ENCODE measurements at regions not wholly inside any gene's neighbourhood (a gene's known extent, or its start where the extent isn't known, plus 50 kb on each side); places are given as distances from the start of the nearest gene placed in this dataset.

DNA sequence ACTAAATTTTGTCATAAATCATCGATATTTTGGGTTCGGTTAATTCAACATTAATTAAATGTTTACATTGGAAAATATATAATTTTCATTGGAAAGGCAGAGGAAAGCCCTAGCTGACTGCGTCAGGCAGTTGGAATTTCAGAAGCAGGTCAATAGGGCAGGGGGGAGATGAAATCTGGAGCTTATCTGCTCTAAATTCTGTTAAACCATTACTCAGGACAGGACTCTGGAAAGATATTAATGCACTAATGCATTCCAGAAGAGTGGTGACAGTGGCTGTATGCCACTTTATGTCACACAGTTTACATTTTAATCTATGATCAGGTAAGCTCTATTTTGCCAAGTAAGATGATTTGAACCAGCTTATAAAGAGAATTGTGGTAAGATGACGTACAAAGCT lies 153.0 kb upstream of the B3GALT2 start:
- DNase-seq, result no peak

DNA sequence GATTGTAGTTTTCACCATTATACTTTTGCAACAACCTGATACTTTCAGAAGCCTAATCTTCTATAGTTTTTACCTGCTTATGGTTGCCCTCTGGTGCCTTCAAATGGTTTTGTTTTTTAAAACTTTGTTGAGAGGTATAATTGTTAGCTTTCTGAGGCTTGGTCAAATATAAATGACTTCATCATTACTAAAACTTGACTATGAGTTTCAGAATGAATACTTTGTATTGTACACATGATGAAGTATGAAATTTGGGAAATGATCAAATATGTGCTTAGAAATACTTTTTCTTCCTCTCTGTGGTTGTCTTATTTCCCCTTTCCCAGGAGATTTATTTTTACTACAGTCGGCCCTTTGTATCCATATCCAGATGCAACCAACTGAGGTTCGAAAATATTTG lies 151.8 kb upstream of the B3GALT2 start:
- no peak for DNase-seq

DNA sequence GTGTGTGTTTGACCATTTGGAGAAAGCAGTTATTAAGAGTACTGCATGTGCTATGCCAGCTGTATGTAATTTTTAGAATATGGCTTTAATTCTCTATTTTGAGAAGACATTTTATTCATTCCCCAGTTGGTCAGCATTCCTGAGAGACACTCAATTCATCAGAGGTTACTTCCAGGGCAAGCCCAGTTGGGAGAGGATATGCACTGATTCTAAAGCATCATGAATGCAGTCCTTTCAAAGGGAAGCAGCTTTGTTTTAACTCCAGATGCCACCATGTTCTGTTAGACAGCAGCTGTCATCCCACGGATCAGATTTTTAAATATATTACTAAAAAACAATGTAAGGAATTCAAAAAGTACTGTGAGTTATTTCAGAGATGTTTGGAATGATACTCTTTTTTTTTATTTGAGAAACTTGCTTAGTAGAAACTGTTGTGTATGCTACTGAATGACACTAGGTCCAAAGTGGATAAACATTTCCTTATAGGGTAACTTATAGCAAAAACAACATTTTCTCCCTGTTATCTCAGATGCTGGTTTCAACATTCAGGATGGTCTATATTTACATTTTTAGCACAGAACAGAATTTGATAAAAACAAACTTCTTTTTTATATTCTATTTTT lies 149.5 kb upstream of the B3GALT2 start:
- no peak for DNase-seq

DNA sequence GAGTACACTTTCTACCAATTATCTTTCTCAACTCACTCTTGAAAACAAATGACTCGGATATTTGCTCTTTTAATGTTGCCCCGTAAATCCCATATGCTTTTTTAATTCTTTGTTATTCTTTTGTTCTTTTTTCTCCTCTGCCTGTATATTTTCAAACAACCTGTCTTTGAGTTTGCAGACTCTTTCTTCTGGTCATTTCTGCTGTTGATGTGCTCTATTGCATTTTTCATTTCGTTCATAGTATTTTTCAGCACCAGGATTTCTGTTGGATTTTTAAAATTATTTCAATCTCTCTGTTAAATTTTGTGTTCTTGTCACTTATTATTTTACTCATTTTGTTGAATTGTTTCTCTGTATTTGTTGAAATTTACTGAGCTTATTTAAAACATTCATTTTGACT lies 146.8 kb upstream of the B3GALT2 start:
- no peak for DNase-seq

DNA sequence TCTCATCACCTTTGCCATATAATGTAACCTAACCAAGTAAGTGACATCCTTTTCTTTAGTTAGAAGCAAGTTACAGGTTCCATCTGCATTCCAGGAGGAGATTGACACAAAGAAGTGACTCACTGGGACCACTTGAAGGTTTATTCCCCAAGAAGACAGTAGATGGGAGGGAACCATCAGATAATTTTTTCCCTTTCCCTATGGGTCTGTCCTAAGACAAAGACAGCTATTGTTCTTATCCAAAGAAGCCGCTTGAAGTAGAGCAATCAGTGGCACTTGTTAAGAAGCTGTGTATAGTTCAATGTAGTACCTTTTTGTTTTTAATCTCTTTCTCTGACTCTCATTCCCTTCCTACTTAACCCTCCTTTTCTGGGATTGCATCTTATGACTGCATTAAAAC lies 139.9 kb upstream of the B3GALT2 start:
- no peak for DNase-seq

DNA sequence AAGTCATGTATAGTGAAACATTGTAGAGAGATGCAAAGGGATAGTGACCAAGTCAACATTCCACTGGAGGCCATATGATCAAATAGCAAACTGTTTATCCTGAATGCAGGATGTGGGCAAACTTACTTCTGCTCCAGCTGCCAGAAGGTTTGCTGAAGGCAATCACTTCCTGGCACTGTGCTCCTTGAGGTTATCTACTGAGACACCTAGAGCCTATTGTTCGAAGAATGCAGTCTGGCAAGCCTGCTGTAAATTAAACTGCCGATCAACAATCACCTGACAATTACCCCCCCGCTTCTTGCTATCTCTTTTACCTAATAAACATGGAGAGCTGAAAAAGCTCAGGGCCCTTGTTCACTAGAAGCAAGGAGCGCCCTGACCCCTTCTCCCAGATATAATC lies 139.4 kb upstream of the B3GALT2 start:
- DNase-seq, result no peak

DNA sequence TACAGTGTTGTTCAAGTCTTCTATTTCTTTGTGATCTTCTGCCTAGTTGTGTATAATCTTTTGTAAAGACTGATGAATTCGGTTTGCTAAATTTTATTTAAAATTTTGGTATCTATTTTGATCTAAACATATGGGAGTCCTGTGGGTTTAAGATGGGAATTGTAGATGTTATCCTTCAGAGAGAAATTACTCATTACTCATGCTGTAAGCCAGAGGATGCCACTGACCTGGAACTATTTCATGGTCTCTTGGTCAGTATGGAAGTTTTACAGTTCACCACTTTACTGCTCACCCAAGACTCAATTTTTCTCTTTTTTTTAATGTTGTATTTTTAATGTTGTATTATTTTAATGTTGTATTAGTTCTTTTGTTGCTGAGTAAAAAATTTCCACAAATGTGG lies 138.6 kb upstream of the B3GALT2 start:
- DNase-seq, result no peak

DNA sequence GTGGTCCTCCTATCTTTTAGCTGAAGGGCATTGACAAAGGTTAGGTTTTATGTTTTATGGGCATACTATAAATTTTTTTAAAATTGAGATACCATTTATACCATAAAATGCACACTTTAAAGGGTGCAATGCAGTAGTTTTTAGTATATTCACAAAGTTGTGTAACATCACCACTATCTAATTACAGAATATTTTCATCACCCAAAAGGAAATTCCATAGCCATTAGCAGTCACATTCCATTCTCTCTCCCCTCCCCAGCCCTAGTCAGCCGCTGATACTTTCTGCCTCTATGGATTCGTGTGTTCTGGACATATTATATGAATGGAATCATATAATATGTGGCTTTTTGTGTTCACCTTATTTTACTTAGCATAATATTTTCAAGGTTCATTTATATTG lies 135.8 kb upstream of the B3GALT2 start:
- DNase-seq, result no peak

DNA sequence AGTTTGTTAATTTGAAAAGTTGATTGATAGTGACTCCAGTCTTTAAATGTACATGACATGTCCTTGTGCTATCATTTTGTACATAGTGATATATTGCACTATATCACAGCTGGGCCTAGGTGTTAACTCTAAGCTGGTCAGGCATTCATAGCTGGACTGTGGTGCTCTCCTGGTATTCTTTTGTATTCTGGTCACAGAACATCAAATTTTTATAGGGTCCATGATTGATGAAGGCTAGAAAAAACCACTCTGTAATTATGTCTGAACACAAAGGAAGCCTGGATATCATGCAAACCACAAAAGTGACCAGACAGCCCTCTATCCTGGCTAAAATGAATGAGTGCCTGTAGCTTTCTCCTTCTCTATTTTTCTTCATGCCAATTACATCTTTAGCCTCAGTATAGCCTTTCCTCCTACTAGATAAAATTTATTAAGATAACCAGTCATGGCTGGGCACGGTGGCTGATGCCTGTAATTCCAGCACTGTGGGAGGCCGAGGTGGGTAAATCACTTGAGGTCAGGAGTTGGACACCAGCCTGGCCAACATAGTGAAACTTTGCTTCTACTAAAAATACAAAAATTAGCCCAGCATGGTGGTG lies 134.9 kb upstream of the B3GALT2 start:
- no peak for DNase-seq

DNA sequence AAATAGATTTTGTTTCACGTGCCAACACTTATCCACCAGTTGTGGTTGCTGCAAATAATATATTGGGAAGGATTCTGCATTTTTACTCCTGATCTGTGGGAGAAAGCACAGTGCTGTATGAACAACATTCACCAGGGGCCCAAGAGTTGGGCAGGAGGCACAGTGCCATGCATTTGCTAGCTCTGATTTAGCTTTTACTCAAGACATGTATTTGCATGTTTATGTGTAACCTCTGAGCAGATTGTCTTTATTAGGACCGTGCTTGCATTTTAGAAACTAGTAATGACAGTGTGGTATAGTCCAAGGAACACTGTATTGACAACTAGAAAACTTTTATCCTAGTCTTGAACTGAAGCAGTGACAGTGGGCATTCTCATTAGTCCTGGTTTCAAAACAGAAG lies 133.9 kb upstream of the B3GALT2 start:
- DNase-seq, result no peak

DNA sequence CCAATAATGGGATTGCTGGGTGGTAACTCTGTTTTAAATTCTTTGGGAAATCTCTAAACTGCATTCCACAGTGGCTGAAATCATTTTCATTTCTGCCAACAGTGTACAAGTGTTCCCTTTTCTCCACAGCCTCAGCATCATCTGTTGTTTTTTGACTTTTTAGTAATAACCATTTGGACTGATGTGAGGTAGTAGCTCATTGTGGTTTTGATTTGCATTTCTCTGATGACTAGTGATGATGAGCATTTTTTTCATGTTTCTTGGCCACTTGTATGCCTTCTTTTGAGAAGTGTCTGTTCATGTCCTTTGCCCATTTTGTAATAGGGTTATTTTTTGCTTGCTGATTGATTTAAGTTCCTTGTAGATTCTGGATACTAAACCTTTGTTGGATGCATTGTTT lies 131.9 kb upstream of the B3GALT2 start:
- DNase-seq, result no peak

DNA sequence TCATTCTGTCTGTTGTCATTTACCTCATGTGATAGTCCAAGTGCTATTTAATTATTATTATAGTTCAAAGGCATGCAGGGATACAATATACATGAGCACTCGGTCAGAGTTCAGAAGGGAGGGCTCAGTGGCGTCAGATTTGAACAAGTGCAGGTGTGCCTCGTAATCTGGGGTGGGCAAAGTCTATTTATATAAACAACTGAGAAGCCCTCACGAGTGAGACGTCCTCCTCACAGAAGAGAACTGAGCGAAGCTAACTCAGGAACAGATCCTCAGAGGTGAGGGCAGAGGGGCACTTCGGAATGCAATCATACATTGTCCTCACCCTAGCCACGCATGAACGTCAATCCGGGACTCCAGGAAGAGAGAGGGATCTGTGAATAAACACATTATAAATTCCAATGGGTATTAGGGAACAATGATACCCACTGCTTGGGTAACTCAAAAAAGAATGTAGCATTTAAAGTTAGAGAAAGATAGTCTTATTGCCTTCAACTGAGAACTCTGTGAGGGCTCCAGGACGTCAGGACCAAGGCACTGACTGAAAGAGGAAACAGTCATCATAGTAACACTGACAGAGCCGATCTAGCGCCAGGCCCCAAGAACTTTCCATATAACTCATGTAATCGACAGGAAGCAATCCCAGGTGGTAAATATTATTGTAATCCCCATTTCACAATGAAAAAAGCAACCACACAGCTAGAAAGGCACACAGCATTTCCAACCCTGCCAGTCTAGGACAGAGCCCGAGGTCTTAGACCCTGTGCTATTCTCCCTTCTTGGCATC lies 127.1 kb upstream of the B3GALT2 start:
- no peak for DNase-seq

DNA sequence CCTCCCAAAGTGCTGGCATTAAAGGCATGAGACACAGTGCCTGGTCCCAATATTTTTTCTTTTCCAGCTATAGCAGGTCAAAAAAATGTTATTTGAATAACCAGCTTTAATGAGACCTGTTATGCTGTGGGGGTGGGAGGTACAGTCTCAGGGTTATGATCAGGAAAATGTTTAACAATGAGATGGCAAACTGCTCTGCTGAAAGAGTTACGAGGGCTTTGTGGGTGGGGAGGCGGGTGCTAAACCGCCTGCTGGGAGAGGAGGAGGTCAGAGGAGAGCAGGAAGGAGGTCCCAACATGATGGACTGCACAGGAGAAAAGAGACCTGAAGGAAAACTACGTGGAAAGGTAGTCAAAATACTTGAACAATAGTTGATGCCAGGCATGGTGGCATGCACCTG lies 126.0 kb upstream of the B3GALT2 start:
- DNase-seq, result no peak

DNA sequence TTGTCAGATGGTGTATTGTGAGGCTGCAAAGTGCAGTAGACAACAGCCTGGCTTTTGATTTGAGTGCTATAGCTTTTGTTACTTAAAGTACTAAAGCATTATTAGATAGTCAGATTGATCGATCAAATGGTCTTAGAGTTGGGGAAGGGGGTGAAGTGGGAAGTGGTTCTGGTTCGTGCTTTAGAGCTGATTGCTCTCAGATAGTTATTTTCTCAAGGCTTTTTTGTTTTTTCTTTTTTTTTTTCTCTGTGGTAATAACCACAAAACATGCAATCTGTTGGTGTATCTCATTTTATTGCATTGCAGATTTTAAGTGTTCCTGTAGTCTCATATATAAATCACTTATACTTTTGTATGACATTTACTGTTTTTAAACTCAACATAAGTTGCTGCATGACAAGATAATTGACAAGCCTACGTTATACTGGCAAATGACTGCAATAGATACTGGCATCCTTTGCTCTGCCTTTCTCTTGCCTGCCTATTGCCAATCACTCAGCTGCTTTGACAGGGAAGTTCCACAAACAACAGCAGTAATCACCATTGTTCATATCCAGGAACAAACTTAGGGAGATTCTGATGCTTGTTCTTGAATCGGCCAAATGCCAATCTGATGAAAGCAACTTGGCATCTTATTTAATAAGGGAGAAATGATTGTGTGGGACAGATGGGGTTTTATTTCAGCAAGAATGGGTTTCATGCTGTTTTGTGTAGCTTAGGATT lies 125.0 kb upstream of the B3GALT2 start:
- DNase-seq, result no peak

DNA sequence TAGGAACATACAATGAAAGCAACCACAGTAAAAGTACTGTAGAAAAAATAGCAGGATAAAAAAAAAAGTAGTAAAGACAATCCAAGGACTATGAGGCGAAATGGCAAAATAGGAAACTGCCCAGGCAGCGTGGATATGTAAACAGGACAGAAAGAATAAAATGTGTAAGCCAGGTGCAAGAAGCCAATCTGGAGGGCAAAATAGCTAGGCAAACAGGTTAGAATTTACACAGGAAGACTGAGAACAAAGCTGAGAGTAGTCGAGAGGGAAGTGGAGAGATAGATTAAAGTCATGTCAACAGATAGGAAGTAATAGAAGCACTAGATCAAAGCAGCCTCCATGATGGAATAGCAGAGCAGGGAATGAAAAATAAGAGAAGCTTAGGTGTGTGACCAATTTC lies 124.2 kb upstream of the B3GALT2 start:
- DNase-seq, result no peak

DNA sequence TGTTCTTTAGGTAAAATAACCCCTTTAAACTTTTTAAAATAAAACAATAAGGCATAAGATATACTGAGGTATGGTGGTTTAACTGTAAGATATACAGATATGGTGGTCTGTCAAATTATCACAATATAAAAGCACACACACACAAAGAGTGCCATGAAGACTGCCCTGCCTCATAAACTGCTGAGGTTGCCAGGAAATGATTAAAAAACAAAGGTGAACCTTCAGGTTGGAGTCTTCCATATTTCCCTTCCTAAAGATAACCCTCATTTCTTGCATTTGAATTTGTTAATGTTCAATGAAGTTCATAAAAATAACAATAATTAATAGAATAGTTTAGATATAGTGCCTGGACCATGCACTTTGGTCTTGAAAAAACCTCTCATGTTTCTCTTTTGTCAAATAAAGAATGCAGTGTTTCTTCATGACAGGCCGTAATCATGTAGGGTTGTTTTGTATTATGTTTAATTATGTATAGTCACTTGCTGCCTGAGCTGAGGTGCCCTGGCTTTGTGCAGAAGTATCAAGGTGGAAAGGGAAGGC lies 123.6 kb upstream of the B3GALT2 start:
- DNase-seq, result no peak

DNA sequence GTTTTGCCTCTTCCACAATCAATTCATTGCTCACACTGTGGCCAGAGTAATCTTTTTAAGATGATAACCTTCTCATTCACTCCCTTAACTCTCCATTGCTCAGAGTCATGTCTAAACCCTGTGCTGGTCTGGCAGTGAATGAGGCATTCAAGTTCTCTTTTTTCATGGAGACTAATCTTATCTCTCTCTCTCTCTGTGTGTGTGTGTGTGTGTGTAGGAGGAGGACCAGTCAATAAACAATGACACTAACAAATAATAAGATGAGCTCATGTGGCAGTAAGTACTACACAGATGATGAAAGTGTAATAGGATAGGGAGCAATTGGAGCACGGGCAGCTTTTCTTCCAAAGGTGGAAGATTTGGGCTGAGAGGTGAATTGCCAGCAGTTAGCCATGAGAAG lies 122.0 kb upstream of the B3GALT2 start:
- DNase-seq, result no peak

DNA sequence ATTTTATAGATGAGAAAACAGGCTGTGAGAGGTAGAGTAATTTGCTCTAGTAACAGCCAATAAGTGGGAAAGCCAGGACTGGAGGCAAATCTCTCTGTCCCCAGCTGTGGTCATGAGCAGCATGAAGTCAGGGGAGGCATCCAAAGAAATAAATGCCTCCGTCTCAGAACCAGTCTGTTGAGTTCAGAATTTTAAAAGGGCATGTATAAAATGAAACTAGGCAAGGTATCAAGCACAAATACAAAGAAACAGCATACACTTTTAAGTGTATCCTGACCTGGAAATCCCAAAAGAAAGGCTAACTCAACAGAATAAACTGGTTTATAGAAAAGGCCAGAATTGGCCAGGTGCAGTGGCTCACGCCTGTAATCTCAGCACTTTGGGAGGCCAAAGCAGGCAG lies 120.0 kb upstream of the B3GALT2 start:
- DNase-seq, result no peak

Data from activated T-cell treated with anti-CD3 and anti-CD28 coated beads for 4 hours (primary cell).